Stomach (tissue), 4 donors: ENCODE measurements at regions not wholly inside any gene's neighbourhood (a gene's known extent, or its start where the extent isn't known, plus 50 kb on each side); places are given as distances from the start of the nearest gene placed in this dataset.

Experiments used
- EP300 ChIP-seq: sonication (generic); formaldehyde crosslinking; IDR thresholded peaks from one replicate; pipeline ENCODE4 v1.6.1; 2017; ENCODE audit warnings: antibody characterized with exemption
- TF ChIP-seq, protein P1 (sequence below), 7 experiments: fragments of 450-650 bp in 4 of 7; fragments of 200-600 bp in 3 of 7; sonication (generic) in 3 of 7; IDR thresholded peaks; one replicate each; pipeline ENCODE4 v1.5.1; 2016 to 2019; ENCODE audit warnings: antibody characterized with exemption in 7 of 7, control low read depth in 2 of 7, mild to moderate bottlenecking in 1 of 7

DNA sequence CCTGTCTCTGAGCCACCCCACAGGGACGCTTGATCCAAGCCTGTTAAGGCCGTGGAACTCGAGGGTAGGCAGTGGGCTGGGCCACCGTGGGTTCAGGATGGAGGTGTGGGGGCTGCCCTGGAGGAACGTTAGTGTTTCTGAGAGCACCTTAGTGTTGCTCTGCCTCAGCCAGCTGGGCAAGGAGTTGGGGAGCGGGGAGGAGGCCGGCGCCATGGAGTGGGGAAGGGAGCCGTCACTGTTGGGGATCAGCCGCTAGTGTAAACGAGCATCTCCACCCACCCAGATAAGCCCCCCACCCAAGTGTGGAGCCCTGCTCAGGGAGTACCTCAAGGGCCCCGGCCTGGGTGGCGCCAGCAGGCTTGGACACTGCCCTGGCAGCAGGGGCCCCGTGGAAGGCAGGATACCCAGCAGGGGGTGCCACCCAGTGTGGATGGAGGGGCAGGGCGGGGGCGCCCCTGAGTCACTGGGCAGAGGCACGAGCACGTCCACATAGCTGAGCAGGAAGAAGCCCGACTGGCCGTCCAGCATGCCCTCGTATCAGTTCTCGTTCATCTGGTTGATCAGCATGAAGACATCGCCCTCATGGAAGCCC, 98.6 kb downstream of the KPNA2 start:
- TF ChIP-seq EP300, result no peak
- TF ChIP-seq, protein P1, sequence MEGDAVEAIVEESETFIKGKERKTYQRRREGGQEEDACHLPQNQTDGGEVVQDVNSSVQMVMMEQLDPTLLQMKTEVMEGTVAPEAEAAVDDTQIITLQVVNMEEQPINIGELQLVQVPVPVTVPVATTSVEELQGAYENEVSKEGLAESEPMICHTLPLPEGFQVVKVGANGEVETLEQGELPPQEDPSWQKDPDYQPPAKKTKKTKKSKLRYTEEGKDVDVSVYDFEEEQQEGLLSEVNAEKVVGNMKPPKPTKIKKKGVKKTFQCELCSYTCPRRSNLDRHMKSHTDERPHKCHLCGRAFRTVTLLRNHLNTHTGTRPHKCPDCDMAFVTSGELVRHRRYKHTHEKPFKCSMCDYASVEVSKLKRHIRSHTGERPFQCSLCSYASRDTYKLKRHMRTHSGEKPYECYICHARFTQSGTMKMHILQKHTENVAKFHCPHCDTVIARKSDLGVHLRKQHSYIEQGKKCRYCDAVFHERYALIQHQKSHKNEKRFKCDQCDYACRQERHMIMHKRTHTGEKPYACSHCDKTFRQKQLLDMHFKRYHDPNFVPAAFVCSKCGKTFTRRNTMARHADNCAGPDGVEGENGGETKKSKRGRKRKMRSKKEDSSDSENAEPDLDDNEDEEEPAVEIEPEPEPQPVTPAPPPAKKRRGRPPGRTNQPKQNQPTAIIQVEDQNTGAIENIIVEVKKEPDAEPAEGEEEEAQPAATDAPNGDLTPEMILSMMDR (IDR thresholded peaks at IDR 0.05), result no peak
